ENCODE measurements at regions not wholly inside any gene's neighbourhood (a gene's known extent, or its start where the extent isn't known, plus 50 kb on each side); places are given as distances from the start of the nearest gene placed in this dataset.

DNA sequence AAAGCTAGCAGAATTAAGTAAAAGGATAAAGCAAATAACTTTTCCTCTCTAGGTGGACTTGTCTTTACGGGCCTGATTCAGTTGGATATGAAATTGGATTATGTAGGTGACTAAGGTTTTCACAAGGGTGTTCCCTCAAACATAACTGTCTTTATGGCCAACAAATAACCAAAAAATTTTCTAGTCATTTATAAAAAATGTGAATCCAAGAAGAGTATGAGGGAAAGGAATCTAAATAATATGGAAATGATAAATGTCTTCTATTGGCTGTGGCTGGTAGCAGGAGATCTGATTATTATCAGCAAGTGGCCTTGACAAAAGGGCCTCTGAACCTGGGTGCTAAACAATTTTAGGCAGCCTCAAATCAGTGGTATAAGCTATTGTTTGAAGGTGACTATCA lies 594.0 kb upstream of the UBE2E2 start:
- TF ChIP-seq, protein P1, sequence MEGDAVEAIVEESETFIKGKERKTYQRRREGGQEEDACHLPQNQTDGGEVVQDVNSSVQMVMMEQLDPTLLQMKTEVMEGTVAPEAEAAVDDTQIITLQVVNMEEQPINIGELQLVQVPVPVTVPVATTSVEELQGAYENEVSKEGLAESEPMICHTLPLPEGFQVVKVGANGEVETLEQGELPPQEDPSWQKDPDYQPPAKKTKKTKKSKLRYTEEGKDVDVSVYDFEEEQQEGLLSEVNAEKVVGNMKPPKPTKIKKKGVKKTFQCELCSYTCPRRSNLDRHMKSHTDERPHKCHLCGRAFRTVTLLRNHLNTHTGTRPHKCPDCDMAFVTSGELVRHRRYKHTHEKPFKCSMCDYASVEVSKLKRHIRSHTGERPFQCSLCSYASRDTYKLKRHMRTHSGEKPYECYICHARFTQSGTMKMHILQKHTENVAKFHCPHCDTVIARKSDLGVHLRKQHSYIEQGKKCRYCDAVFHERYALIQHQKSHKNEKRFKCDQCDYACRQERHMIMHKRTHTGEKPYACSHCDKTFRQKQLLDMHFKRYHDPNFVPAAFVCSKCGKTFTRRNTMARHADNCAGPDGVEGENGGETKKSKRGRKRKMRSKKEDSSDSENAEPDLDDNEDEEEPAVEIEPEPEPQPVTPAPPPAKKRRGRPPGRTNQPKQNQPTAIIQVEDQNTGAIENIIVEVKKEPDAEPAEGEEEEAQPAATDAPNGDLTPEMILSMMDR (IDR thresholded peaks at IDR 0.05) = no peak
- DNase-seq (ENCODE audit: low spot score) = no peak
- Histone ChIP-seq H3K27ac (no peak overlapping the region), H3K4me3 (no peak overlapping the region)

DNA sequence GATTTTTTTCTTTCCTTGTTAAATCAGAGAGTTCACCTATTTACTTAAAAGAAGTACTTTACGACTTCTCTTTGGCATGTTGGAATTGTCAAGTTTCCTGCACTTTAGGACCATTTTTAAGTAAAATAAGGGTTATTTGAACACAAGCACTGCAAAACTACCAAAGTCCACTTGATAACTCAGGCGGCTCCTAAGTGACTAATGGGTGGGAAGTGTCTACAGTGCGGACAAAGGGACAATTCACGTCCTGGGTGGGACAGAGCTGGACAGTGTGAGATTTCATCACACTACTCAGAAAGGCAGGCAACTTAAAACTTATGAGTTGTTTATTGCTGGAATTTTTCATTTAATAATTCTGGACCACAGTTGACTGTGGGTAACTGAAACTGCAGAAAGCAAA lies 590.2 kb upstream of the UBE2E2 start:
- TF ChIP-seq, protein P1 (IDR thresholded peaks at IDR 0.05) = no peak
- no peak for DNase-seq (ENCODE audit: low spot score)
- Histone ChIP-seq H3K27ac (no peak overlapping the region), H3K4me3 (no peak overlapping the region)

DNA sequence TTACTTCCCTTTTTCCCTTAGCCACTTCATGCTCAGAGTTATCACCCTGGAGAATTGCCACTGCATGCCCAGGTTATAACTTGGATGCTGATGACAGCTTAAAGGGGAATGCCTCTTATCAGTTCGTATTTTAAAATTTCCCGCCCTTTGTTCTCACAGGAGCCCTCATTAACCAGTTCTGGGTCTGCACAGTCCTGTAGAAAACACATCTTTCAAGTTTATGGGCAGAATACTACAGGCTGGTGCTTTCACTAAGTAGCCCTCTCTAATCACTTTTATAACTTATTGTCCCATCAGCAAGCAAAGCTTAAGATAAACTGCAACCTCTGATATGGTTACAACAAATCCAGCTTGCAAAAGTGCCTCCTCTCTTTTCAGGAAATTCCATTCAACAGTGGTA lies 587.3 kb upstream of the UBE2E2 start:
- no peak for DNase-seq (ENCODE audit: low spot score)
- TF ChIP-seq, protein P1 (IDR thresholded peaks at IDR 0.05) = no peak

DNA sequence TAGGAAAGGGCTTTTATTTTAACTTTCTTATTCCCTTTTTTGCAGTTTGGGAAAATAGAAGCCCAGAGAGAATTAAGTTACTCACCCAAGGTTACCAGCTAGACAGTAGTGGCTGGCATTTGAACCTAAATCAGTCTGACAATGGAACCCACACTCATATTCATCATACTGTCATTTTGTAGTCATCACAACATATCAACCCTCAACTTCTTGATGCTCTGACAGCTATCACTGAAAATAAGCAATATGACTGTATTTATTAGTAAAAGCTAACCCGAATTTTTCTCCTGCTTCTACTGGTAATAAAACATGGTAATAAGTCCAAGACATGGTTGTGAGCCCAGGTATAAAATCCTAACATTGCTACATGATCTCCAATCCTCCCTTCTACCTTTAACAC lies 585.8 kb upstream of the UBE2E2 start:
- Histone ChIP-seq H3K4me3 (no peak overlapping the region), H3K27ac (no peak overlapping the region)
- no peak for DNase-seq (ENCODE audit: low spot score)
- TF ChIP-seq, protein P1 (IDR thresholded peaks at IDR 0.05) = no peak

More for the DNA sequence above, 587.3 kb upstream of the UBE2E2 start:
- no peak overlapping the region for H3K4me3 ChIP-seq
- no peak overlapping the region for H3K27ac ChIP-seq

DNA sequence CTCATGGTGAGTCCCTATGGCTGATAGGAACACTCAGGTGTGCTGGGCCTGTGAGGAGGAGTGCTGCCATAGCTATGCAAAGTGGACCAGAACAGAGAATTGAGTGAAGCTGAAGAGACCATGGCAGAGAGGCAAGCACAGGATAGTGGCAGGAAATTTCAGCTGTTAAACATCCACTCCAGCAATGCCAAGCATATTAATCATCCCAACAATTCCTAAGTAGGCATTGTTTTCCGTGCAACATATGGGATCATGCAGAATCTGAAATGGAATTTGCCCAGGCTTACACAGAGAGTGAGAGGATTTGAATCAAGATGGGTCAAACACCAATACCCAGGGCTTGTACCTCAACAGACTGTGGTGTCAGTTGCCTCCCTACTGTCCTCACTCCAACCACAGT lies 582.6 kb upstream of the UBE2E2 start:
- no peak for DNase-seq (ENCODE audit: low spot score)
- H3K27ac ChIP-seq = no peak overlapping the region
- no peak overlapping the region for H3K4me3 ChIP-seq
- TF ChIP-seq, protein P1 (IDR thresholded peaks at IDR 0.05) = no peak

DNA sequence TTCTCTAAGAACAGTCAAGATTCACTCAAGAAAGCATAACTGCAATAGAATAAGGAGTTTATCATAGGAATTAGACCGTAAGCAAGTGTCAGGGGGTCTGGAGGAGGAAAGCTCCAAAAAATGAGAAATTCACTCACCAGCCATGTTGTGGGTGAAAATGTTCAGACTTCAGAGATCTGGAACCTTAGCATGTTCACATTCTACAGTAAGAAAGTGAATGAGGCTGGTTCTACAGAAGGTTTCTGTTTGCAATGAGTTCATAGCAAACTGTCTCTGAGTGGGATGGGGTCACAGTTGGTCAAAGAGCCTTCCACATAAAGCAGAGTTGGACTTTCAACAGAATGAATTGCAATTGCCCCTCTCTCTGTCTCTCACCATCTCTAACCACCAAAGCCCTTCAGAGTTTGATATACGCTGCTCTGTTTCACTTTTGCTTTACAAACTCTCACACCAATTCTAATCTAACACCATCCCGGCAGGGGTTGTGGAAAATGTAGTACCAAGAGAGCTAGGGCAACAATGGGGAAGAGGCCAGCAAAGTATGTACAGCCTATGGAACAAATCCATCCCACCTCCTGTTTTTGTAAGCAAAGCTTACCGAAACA lies 581.8 kb upstream of the UBE2E2 start:
- DNase-seq (ENCODE audit: low spot score) = no peak
- Histone ChIP-seq H3K27ac (no peak overlapping the region), H3K4me3 (no peak overlapping the region)
- TF ChIP-seq, protein P1 (IDR thresholded peaks at IDR 0.05) = no peak

DNA sequence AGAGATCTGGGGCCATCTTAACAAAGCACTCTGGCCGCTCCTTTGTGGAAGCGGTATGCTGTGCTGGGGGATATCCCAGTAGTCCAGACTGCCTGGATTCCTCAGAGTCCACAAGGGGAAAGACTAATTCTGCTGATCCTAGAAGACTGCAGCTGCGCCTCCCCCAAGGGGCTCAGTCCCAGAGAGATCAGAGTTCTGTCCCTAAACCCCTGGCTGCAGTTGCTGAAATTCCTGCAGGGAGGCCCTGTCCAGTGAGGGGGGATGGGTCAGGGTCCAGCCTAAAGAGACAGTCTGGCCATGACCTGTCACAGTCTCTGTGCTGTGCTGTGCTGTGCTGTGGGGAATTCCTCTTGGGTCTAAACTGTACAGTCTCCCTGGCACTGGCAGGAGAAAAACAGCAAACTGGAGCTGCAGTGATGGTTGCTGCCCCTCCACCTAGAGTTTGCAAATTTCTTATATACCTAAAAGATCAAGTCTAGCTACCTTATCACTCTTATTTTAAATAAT lies 575.1 kb upstream of the UBE2E2 start:
- no peak for DNase-seq (ENCODE audit: low spot score)
- TF ChIP-seq, protein P1 (IDR thresholded peaks at IDR 0.05) = no peak
- Histone ChIP-seq H3K27ac (no peak overlapping the region), H3K4me3 (no peak overlapping the region)
